Esophagus muscularis mucosa (tissue), 4 donors: ENCODE measurements at regions not wholly inside any gene's neighbourhood (a gene's known extent, or its start where the extent isn't known, plus 50 kb on each side); places are given as distances from the start of the nearest gene placed in this dataset.

Source experiments
- DNase-seq: peaks from one replicate; pipeline ENCODE4 v3.0.0-alpha.2; 2017; ENCODE audit errors: extremely low spot score
- H3K27ac ChIP-seq, 4 donors: fragments of 200-600 bp; sonication (generic); replicated peaks in 1 of 4; 1 replicate in 3 of 4; 2 replicates in 1 of 4; pipeline ENCODE4 v1.5.1; 2016 to 2019; ENCODE audit warnings: mild to moderate bottlenecking in 1 of 4
- H3K27me3 ChIP-seq, 4 donors: fragments of 200-600 bp; sonication (generic); one replicate each; pipeline versions ENCODE4 v1.5.1 to v1.6.0; 2016 to 2019
- H3K36me3 ChIP-seq, 4 donors: fragments of 200-600 bp; sonication (generic); one replicate each; pipeline ENCODE4 v1.5.1; 2016 to 2019
- H3K4me1 ChIP-seq, 4 donors: fragments of 200-600 bp; sonication (generic); one replicate each; pipeline ENCODE4 v1.5.1; 2016 to 2019
- H3K4me3 ChIP-seq, 4 donors: fragments of 200-600 bp; sonication (generic); 1 replicate in 2 of 4; 2 replicates in 2 of 4; pipeline ENCODE4 v1.5.1; 2016 to 2019; ENCODE audit warnings: mild to moderate bottlenecking in 4 of 4, moderate library complexity in 1 of 4
- H3K9me3 ChIP-seq, 4 donors: fragments of 200-600 bp; sonication (generic); 1 replicate in 3 of 4; 2 replicates in 1 of 4; pipeline ENCODE4 v1.5.1; 2016 to 2019
- EP300 ChIP-seq: sonication (generic); formaldehyde crosslinking; IDR thresholded peaks from one replicate; pipeline ENCODE4 v1.6.1; 2017; ENCODE audit warnings: antibody characterized with exemption
- POLR2A ChIP-seq: fragments of 450-650 bp; IDR thresholded peaks from one replicate; pipeline ENCODE4 v1.6.1; 2017; ENCODE audit warnings: antibody characterized with exemption, moderate library complexity, mild to moderate bottlenecking, low read depth
- POLR2AphosphoS5 ChIP-seq, 2 donors: sonication (generic); formaldehyde crosslinking; IDR thresholded peaks; one replicate each; pipeline ENCODE4 v1.6.1; 2017; ENCODE audit warnings: antibody characterized with exemption in 2 of 2
- WGBS: methylation state at CpG from one replicate; pipeline ENCODE4 v1.1.5; 2018; 5-methylcytosine and 5-hydroxymethylcytosine counted together
- intact Hi-C: fragments of 100-400 bp; cut with DNase I; formaldehyde crosslinking; loops from one replicate; pipeline ENCODE4 v1.15.1; 2023
- TF ChIP-seq, protein P1 (sequence below), 3 experiments: fragments of 200-600 bp in 2 of 3; fragments of 450-650 bp in 1 of 3; sonication (generic) in 2 of 3; IDR thresholded peaks; one replicate each; pipeline ENCODE4 v1.5.1; 2017 to 2019; ENCODE audit warnings: antibody characterized with exemption in 3 of 3, mild to moderate bottlenecking in 2 of 3, moderate library complexity in 1 of 3

DNA sequence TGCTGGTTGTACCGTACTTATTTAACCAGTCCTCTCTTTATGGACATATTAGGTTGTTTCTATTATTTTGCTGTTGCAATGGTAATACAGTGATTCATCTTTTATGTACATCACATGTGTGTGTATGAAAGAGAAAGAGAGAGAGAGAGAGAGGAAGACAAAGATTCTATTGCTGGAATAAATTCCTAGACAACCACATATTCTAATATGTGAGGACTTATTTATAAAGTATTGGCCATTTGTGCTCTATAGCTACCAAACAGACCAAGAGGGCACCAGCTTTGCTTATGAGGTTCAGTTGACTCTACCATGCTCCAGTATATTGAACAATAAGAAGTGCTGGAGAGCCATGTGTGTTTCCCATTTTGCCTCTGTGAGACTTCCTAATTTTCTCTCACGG, 513.5 kb downstream of the DMAC1 start:
- Histone ChIP-seq H3K4me1 (no peaks in the 10 kb centered on the region), H3K9me3 (no peaks in the 10 kb centered on the region), H3K27me3 (no peaks in the 10 kb centered on the region), H3K4me3 (no peak overlapping the region), H3K36me3 (no peaks in the 10 kb centered on the region), H3K27ac (no peak overlapping the region)
- WGBS, result 72% methylated on average over 2 of the region's 2 CpGs
- no peak for DNase-seq
- no peak for TF ChIP-seq POLR2AphosphoS5 (IDR thresholded peaks at IDR 0.05)
- TF ChIP-seq, protein P1, sequence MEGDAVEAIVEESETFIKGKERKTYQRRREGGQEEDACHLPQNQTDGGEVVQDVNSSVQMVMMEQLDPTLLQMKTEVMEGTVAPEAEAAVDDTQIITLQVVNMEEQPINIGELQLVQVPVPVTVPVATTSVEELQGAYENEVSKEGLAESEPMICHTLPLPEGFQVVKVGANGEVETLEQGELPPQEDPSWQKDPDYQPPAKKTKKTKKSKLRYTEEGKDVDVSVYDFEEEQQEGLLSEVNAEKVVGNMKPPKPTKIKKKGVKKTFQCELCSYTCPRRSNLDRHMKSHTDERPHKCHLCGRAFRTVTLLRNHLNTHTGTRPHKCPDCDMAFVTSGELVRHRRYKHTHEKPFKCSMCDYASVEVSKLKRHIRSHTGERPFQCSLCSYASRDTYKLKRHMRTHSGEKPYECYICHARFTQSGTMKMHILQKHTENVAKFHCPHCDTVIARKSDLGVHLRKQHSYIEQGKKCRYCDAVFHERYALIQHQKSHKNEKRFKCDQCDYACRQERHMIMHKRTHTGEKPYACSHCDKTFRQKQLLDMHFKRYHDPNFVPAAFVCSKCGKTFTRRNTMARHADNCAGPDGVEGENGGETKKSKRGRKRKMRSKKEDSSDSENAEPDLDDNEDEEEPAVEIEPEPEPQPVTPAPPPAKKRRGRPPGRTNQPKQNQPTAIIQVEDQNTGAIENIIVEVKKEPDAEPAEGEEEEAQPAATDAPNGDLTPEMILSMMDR (IDR thresholded peaks at IDR 0.05), result no peak
- no peak for TF ChIP-seq POLR2A
- TF ChIP-seq EP300, result no peak
- intact Hi-C loops, result no loop called here

DNA sequence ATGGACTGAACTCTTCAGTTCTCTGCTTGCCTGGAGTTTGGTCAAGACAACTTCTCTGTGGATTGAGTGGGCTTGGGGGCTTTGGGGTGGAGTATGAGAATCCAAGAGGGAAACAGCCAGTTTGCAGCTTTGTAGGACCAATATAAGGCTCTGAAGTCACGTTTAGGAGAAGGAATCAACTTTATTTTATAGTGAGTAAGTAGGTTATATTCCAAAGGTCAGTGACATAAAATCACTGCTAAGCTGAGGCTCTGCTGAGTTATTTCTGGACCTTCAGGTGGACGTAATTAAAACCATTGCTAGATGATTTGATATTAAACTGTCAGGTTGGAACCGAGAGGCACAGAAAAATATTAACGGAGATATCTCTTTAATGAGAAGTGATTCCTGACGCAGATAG, 514.4 kb downstream of the DMAC1 start:
- intact Hi-C loops, result no loop called here

DNA sequence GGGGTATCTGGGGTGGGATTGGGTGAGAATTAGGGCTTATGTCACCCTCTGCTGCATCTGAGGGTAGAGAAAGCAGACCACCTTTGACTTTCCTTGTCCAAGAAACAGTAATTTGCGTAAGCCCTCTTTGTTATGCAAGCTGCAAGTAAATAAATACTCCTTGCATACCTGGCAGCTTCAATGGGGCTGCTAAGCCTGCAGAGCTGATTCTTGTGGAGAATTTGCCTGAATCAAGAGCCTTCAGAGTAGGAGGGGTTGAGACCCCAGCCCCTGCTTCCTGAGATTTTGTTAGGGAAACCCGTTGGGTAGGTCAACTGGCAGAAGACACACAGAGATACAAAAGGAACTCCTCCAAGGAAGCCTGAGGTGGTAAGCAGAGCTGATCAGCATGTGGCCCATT, 515.1 kb downstream of the DMAC1 start:
- TF ChIP-seq POLR2A (no peak), EP300 (no peak), POLR2AphosphoS5 (IDR thresholded peaks at IDR 0.05) (no peak)
- TF ChIP-seq, protein P1 (IDR thresholded peaks at IDR 0.05), result no peak
- WGBS, result 73% methylated on average over 2 of the region's 2 CpGs
- Histone ChIP-seq H3K27ac (no peak overlapping the region), H3K36me3 (no peaks in the 10 kb centered on the region), H3K9me3 (no peaks in the 10 kb centered on the region), H3K27me3 (no peaks in the 10 kb centered on the region), H3K4me1 (no peaks in the 10 kb centered on the region), H3K4me3 (no peak overlapping the region)
- intact Hi-C loops, result no loop called here
- DNase-seq, result no peak

More for the DNA sequence above, 514.4 kb downstream of the DMAC1 start:
- no peaks in the 10 kb centered on the region for H3K9me3 ChIP-seq
- H3K36me3 ChIP-seq, result no peaks in the 10 kb centered on the region
- TF ChIP-seq POLR2A (no peak), POLR2AphosphoS5 (IDR thresholded peaks at IDR 0.05) (no peak), EP300 (no peak)
- TF ChIP-seq, protein P1 (IDR thresholded peaks at IDR 0.05), result no peak
- H3K27ac ChIP-seq, result no peak overlapping the region
- 71% methylated on average over 5 of the region's 5 CpGs for WGBS
- H3K4me1 ChIP-seq, result no peaks in the 10 kb centered on the region
- H3K4me3 ChIP-seq, result no peak overlapping the region
- no peaks in the 10 kb centered on the region for H3K27me3 ChIP-seq
- DNase-seq, result no peak

DNA sequence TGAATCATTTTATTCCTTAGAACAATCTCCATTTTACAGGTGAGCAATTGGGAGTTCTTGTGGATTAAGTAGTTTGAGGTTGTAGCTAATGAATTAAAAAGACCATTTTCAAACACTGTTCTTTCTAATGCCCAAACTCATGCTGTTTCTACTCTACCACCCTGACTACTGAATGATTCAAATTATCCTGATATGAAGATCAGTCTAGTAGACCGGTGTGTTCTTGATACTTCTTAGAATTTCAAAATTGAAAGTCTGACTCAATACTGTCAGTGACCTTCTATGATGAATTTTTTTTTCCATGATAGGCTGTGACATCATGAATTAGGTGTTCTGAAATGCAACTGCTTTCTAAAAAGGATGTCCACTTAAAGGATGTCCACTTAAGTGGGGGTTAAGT, 515.5 kb downstream of the DMAC1 start:
- Histone ChIP-seq H3K9me3 (no peaks in the 10 kb centered on the region), H3K4me1 (no peaks in the 10 kb centered on the region), H3K27ac (no peak overlapping the region), H3K36me3 (no peaks in the 10 kb centered on the region), H3K27me3 (no peaks in the 10 kb centered on the region), H3K4me3 (no peak overlapping the region)
- intact Hi-C loops, result no loop called here
- no peak for TF ChIP-seq POLR2AphosphoS5 (IDR thresholded peaks at IDR 0.05)
- TF ChIP-seq POLR2A, result no peak
- no peak for TF ChIP-seq EP300
- TF ChIP-seq, protein P1 (IDR thresholded peaks at IDR 0.05), result no peak
- 92% methylated on average over 1 of the region's 1 CpG for WGBS
- DNase-seq, result no peak

DNA sequence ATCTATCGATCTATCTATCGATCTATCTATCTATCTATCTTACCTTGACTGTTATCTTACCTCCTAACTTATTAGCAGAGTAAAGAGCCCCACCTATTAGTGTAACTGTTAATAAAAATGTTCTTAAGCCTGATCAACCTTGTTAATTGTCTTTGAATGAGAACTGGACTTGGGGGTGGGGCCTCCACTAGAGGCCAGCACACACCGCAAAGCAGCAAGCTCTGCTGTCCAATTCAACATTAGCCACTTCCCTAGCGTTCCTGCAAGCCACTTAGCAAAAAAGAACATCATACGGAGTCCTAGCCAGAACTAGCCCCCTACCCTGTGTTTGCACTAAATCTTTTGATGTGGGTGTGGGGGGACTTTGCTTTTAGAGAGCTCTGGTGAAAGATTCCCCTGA, 515.8 kb downstream of the KDM4C start:
- intact Hi-C loops, result no loop called here
- DNase-seq, result no peak

More for the DNA sequence above, 515.8 kb downstream of the KDM4C start:
- 61% methylated on average over 5 of the region's 5 CpGs for WGBS
- H3K36me3 ChIP-seq, result no peaks in the 10 kb centered on the region
- H3K4me3 ChIP-seq, result no peak overlapping the region
- H3K27me3 ChIP-seq, result no peaks in the 10 kb centered on the region
- H3K27ac ChIP-seq, result no peak overlapping the region
- H3K4me1 ChIP-seq, result no peaks in the 10 kb centered on the region
- no peaks in the 10 kb centered on the region for H3K9me3 ChIP-seq
- no peak for TF ChIP-seq POLR2A
- TF ChIP-seq, protein P1 (IDR thresholded peaks at IDR 0.05), result peak in 2 of 3 experiments; percentile 19 to 34
- TF ChIP-seq EP300, result no peak
- TF ChIP-seq POLR2AphosphoS5 (IDR thresholded peaks at IDR 0.05), result no peak
